ENCODE measurements at regions not wholly inside any gene's neighbourhood (a gene's known extent, or its start where the extent isn't known, plus 50 kb on each side); places are given as distances from the start of the nearest gene placed in this dataset.

GRCh38 chr2:199216253-199216652, 241.5 kb downstream of the SATB2 start:
- TF ChIP-seq ZBTB21 (CRISPR knock-in tag; IDR thresholded peaks at IDR 0.05; ENCODE audit: borderline replicate concordance), result no peak
- TF ChIP-seq CTCF (IDR thresholded peaks at IDR 0.05), result no peak
- TF ChIP-seq NFYB (CRISPR knock-in tag; conservative IDR thresholded peaks at IDR 0.05; ENCODE audit: low read depth), result no peak
- TF ChIP-seq FOXP1 (CRISPR knock-in tag; IDR thresholded peaks at IDR 0.05; ENCODE audit: borderline replicate concordance), result no peak
- no peak for TF ChIP-seq CREB1 (CRISPR knock-in tag; IDR thresholded peaks at IDR 0.05)
- no peak for TF ChIP-seq ZNF121 (CRISPR knock-in tag; IDR thresholded peaks at IDR 0.05)
- TF ChIP-seq TCF7 (CRISPR knock-in tag; IDR thresholded peaks at IDR 0.05; ENCODE audit: low read depth), result no peak
- TF ChIP-seq SMAD3 (CRISPR knock-in tag; IDR thresholded peaks at IDR 0.05; ENCODE audit: borderline replicate concordance), result no peak
- TF ChIP-seq ELF4 (CRISPR knock-in tag; IDR thresholded peaks at IDR 0.05; ENCODE audit: low read depth), result no peak
- TF ChIP-seq USF1 (CRISPR knock-in tag; IDR thresholded peaks at IDR 0.05), result no peak
- no peak for TF ChIP-seq FOXJ3 (CRISPR knock-in tag; IDR thresholded peaks at IDR 0.05; ENCODE audit: borderline replicate concordance)
- no peak for TF ChIP-seq TEAD4 (CRISPR knock-in tag; IDR thresholded peaks at IDR 0.05)
- no peak for TF ChIP-seq E2F5 (CRISPR knock-in tag; IDR thresholded peaks at IDR 0.05)
- no peak for TF ChIP-seq STAT6 (CRISPR knock-in tag; conservative IDR thresholded peaks at IDR 0.05; ENCODE audit: low read depth)

Data from WTC11 (cell line).